Fibroblast of skin of back (primary cell): ENCODE measurements at regions not wholly inside any gene's neighbourhood (a gene's known extent, or its start where the extent isn't known, plus 50 kb on each side); places are given as distances from the start of the nearest gene placed in this dataset.
A peak's percentile ranks its signal among the peaks of the same experiment; 100 is the strongest.

Experiments
- DNase-seq: peaks from one replicate; pipeline ENCODE4 v3.0.0-alpha.2; 2013

DNA sequence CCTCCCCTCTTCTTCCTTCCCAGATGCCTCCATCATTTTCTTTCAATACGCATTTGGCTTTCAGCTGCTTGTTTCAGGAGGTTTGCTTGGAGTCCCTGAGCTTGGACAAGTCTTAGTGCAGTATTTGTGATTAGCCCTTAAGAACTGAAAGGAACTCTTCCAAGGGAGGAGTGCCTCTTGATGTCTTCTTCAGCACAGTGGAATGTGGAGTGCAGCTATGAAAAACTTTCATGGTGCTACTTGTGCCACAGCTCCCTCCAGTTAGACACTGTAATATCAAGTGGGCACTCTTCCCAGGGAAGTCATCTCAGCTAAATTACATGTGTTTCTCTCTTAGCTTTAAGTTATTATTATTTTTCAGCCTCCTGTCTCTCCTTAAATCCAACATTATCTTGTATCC lies 173.1 kb downstream of the NECTIN3 start:
- DNase-seq: peak; percentile 57

GRCh38 chr3:111246967-111247760 lies 175.5 kb downstream of the NECTIN3 start:
- DNase-seq: peak; percentile 92

GRCh38 chr3:111248406-111248805 lies 176.8 kb downstream of the NECTIN3 start:
- DNase-seq: no peak

- no peak for DNase-seq
Measured at GRCh38 chr3:111249421-111249820, 177.8 kb downstream of the NECTIN3 start.

DNA sequence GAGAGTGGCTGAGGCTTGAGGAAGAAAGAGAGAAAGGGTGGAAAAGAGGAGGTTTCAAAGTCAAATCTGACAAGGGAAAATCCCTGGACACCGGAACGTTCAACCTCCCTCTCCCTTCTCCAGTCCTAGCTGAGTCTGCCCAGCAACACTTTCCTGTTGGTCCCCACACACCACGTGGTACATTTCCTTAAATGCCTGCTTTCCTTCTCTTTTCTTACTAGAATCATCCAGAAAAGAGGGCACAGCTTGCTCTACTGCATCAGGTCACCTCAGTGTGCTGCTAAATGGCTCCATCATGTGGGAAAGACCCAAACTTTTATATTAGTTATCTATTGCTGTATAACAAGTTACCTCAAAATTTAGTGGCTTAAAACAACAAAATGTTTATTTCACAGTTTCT lies 181.2 kb downstream of the NECTIN3 start:
- DNase-seq: peak; percentile 29

GRCh38 chr3:111253733-111254132 lies 182.1 kb downstream of the NECTIN3 start:
- DNase-seq: no peak

DNA sequence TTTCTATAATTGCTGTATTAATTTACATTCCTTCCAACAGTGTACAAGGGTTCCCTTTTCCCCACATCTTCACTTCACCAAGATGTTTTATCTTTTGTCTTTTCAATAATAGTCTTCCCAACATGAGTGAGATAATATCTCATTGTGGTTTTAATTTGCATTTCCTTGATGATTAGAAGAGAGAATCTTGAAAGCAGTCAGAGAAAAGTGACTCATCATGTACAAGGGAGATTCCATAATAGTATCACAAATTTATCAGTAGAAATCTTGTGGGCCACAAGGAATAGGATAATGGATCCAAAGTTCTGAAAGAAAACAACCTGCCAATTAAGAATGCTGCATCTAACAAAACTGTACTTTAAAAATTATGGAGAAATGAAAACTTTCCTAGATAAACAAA lies 189.3 kb downstream of the NECTIN3 start:
- DNase-seq: no peak

DNA sequence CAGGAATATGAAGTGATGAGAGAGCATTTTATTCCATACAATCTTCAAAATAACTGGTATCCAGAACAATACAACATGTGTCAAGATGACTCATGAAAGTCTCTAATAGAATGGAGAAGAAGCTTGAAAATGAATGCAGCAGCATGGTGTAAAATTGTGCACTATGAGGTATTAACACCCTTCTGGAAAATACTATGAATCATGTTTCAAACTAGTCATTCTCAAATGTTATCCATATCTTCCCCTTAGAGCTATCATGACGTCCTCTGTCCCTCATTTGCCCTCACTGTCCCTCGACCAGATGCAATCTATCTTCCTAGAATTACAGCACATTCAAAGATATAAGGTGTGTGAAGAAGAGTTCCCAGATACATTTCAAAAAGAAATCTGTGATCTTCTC lies 198.2 kb downstream of the NECTIN3 start:
- DNase-seq: no peak

DNA sequence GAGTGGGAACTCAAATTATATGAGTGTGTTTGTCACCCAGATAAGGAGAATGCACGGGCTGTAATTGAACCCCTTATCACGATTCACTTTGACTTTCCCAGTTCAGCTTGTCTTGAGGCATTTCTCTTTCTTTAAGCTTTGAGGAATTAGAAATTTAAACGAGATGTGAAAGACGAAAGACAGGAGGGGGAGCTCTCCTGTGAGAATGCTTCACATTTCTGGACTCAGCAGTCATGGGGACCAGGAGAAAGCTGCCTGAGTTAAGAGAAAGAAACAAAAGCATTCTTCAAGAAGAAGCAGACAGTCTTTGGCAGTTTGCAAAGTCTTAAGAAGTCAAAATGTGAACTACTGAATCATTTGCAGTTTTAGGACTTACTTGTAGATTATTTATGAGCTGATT lies 205.6 kb downstream of the NECTIN3 start:
- peak; percentile 62 for DNase-seq

- no peak for DNase-seq
Measured at GRCh38 chr3:111278959-111279358, 207.3 kb downstream of the NECTIN3 start.

DNA sequence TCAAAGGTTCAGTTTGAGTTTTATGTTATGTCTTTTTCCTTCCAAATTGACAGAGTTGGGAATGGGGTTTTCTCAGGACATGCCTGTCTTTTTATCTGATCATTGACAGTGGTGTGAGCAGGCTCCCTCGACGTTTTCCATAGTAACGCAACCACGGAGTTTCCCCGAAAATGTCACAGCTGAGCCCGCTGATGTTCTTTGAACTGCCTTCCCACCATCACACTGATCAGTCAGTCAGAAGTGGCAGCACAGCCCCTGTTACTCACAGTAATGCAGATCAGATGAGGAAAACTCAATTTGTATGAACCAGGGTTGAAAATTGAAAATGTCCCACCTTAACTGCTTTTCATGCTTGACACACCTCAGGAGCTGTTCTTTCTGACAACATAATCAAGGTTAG lies 210.4 kb downstream of the NECTIN3 start:
- DNase-seq: no peak

DNA sequence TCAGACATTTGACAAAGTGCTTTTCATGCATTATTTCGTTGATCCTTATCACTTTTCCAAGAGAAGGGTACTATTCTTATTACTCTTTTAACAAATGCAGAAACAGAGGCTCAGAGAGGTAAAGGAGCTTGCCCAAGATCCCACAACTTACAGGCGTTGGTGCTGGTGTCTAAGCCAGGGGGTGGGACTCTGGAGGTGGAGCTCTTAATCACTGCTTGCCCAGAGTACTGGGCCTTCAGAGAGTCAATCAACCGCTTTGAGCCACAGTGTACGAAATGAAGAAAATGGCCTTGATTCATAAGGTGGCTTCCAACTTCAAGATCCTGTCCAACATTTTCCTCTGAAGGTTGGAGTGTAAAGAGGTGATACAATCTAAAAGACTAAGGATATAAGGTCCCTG lies 211.5 kb downstream of the NECTIN3 start:
- DNase-seq: no peak

GRCh38 chr3:111284503-111285183 lies 213.0 kb downstream of the NECTIN3 start:
- DNase-seq: no peak

GRCh38 chr3:111285184-111285538 lies 213.5 kb downstream of the NECTIN3 start:
- no peak for DNase-seq

DNA sequence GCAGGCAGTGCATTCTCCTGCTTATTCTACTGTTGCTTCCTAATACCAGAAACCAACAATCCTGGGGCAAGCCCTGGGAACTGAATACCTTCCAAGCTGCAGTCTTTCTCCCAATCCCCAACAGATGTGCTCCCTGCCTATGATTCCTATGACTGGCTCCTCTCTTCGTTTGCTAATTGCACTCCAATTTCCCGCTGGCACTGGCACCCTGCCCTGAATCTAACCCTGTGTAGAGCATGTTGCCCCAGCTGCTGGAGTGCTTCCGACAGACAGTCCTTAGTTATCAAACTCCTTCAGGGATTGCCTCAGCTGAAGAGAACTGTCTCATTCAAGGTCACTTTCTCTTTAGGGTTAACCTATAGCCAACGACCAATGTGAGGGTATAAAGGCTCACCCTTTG lies 214.1 kb downstream of the NECTIN3 start:
- DNase-seq: no peak

- no peak for DNase-seq
Measured at GRCh38 chr3:111286746-111287145, 215.1 kb downstream of the NECTIN3 start.

DNA sequence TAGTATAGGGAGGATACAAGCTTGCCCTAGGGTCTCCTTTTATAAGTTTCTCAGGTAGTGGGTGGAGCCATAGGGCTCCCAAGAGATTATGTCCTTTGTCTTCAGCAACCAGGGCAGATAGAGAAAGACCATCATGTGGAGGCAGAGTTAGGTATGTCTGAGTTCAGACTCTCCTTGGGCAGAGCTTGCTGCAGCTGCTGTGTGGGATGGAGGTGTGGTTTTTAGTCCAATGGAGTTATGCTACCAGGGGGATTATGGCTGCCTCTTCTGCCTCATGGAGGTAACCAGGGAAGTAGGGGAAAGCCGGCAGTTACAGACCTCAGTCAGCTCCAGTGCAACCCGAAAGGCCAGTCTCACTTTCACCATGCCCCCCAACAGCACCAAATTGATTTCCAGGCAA lies 220.5 kb downstream of the NECTIN3 start:
- no peak for DNase-seq

- peak; percentile 23 for DNase-seq
Measured at GRCh38 chr3:111299192-111299615, 227.6 kb downstream of the NECTIN3 start.

DNA sequence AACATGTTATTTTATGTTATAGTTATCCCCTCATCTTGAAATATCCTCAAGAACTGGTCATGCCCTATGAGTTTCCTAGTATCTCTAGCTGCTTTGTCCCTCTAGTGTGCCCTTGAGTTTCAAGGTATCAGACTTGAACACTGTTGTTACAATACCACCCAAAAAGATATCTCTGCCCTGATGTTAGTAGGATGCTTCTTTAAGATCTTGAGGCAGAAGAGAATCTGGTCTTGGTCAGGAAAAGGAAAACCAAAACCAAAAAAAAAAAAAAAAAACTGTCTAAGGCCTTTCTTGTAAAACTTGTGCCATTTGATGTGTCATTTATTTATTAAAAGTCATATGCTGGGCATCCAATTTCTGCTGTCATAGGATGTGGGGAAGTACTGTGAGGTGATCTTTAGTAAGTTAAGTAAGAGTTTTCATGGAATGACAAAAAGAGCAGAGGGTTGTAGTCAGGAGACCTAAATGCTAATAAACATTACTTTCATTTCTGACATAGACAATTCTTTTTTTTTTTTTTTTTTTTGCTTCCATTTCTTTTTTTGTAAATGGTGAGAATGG lies 229.7 kb downstream of the NECTIN3 start:
- DNase-seq: no peak

DNA sequence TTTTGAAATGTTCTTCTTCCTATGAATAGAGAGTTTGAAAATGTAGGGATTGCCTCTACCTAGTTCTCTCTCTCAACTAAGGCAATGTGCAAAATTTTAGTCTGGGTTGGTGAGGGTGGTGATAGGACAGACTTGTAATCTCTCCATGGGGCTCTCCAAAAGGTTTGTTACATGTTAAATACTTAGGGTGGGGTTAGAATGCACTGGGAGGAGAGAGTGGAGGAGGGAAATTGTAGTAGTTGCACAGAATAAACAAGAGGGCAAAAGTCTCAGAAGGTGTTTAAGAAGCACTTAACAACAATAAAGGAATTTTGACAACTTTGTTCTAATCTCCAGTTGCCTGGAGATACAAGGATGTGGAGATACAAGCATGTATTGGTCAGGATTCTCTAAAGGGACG lies 230.4 kb downstream of the NECTIN3 start:
- DNase-seq: no peak

- peak; percentile 50 for DNase-seq
Measured at GRCh38 chr3:111303760-111304159, 232.1 kb downstream of the NECTIN3 start.

GRCh38 chr3:111307676-111308075 lies 234.3 kb upstream of the CD96 start:
- no peak for DNase-seq

DNA sequence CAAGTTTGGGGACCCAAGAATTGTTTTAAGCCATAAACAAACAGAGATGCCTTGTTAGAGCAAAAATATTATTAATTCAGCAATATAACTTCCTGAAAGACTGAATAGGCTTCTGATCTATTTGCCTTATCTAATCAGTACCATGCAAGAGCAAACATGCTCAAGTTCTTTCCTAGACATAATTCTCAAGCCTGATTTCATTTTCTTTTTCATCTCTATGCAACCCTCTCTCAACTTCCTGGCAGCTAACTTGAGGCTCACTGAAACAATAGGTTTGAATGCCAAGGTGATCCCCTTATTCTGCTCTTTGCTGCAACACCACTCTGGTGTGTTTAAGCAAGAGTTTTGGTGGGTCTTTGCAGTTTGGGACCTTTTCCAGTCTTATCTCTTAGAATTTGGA lies 230.9 kb upstream of the CD96 start:
- DNase-seq: no peak

DNA sequence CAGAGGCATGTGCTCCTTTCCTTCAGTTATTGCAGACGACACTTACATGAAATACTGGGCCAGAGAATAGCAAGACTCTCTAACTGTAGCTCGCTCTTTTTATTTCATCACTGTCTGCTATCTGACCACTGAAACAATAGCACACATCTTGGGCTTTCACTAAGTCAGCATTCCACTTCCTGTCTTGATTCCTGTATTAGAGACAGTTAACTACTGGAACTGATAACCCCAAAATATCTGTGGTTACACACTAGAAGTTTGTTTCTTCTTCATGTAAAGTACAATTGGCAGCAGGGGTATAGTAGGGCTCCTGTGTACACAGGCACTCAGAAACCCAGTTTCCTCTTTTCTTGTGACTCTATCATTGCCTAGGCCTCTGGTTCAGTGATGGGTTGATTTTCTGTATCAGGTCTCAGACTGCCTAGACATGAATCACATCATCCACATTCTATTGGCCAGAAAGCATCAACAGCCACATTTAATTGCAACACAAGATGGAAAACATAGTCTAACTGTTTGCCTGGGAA lies 230.2 kb upstream of the CD96 start:
- peak; percentile 31 for DNase-seq
